ENCODE measurements at regions not wholly inside any gene's neighbourhood (a gene's known extent, or its start where the extent isn't known, plus 50 kb on each side); places are given as distances from the start of the nearest gene placed in this dataset.

GRCh38 chr3:15858547-15859506 is 61.0 kb upstream of the ANKRD28 start:
- Histone ChIP-seq H3K27ac (ENCODE audit: control insufficient read depth, insufficient read depth) (peak overlapping the region; percentile 78), H2AFZ (ENCODE audit: control insufficient read depth, low read depth, low read length) (peak overlapping the region; percentile 81), H3K36me3 (ENCODE audit: control insufficient read depth in 2 of 2, insufficient read depth in 2 of 2, low read length in 1 of 2) (no peaks in the 10 kb centered on the region), H4K20me1 (ENCODE audit: control insufficient read depth, insufficient read depth) (no peaks in the 10 kb centered on the region), H3K9me3 (replicated peaks; ENCODE audit: control insufficient read depth, insufficient read depth, low read length) (no peaks in the 10 kb centered on the region; the same call in 1 of the 3 replicates), H3K79me2 (ENCODE audit: control insufficient read depth, insufficient read depth, low read length) (peaks cover 46% of the 10 kb centered on the region), H3K4me2 (ENCODE audit: control insufficient read depth, insufficient read depth) (peak overlapping the region; percentile 92), H3K4me3 (peak overlapping the region; percentile 86), H3K4me1 (ENCODE audit: control insufficient read depth, insufficient read depth, low read length) (0 out of 2 replicates have a peak, but pooled peaks cover 3% of the 10 kb centered on the region), H3K27me3 (replicated peaks in 1 of 2; ENCODE audit: control insufficient read depth in 2 of 2, insufficient read depth in 2 of 2, low read length in 1 of 2) (no peaks in the 10 kb centered on the region), H3K9ac (ENCODE audit: control insufficient read depth, insufficient read depth, low read length) (peak overlapping the region; percentile 75)
- FAIRE-seq (no peak), ATAC-seq (peak; percentile 77), DNase-seq (ENCODE audit: low read depth, low spot score) (peak; percentile 26)
- 4% methylated on average over 66 of the region's 70 CpGs for WGBS (ENCODE audit: insufficient coverage, insufficient replicate concordance, low lambda C conversion rate, missing lambda C conversion rate)
- BruUV-seq (replicated peaks) = no TSS peak
- in situ Hi-C loops (cut with MboI) = no loop called here
- SMC1A ChIA-PET (ENCODE audit: uncharacterized antibody, unreplicated experiment) = interaction anchor here (1.3 kb wide), 1 partner anchor 9 kb away, joined by 3 read pairs; no protein-coding TSS in a partner anchor
- CTCF ChIA-PET = interaction anchor here (1.0 kb wide), 1 partner anchor 43 kb away, joined by 3 read pairs; no protein-coding TSS in a partner anchor
- intact Hi-C loops (cut with micrococcal nuclease; ENCODE audit: unreplicated experiment) = loop anchor here (1.0 to 5.0 kb wide), 3 partner anchors 43 to 653 kb away; partner anchors contain the start of gene RFTN1
- RAD21 ChIA-PET (ENCODE audit: unreplicated experiment) = interaction anchor here (0.5 to 1.0 kb wide), 3 partner anchors 42 to 110 kb away, joined by 3 to 4 read pairs (median 3); no protein-coding TSS in a partner anchor
- POLR2A ChIA-PET = no interaction called here
- TF ChIP-seq IKZF2 (IDR thresholded peaks at IDR 0.05) (0 out of 4 replicates have a peak, but pooled peaks of 1 of the 2 experiments have one; percentile 15), CBX3 (IDR thresholded peaks at IDR 0.05; ENCODE audit: borderline replicate concordance, low read depth) (no peak), E2F8 (IDR thresholded peaks at IDR 0.05; ENCODE audit: low read depth, partially characterized antibody) (no peak), FOS (IDR thresholded peaks at IDR 0.05; ENCODE audit: borderline replicate concordance, extremely low read depth, insufficient read length) (no peak), CREM (IDR thresholded peaks at IDR 0.05; ENCODE audit: low read depth) (peak; percentile 43; the same call in 1 of the 2 replicates), MXI1 (IDR thresholded peaks at IDR 0.05; ENCODE audit: low read depth, low read length) (peak; percentile 65), TCF12 (IDR thresholded peaks at IDR 0.05; ENCODE audit: low read depth, low read length) (peak; percentile 91), NR2C1 (IDR thresholded peaks at IDR 0.05) (peak; percentile 84), CBFB (IDR thresholded peaks at IDR 0.05; ENCODE audit: low read depth) (no peak), MEF2B (IDR thresholded peaks at IDR 0.05; ENCODE audit: partially characterized antibody, poor library complexity, severe bottlenecking) (peak; percentile 16), NRF1 (conservative IDR thresholded peaks at IDR 0.05; ENCODE audit: low read depth, low read length) (no peak), RUNX3 (IDR thresholded peaks at IDR 0.05; ENCODE audit: low read length) (peak; percentile 29; the same call in 1 of the 2 replicates), ESRRA (IDR thresholded peaks at IDR 0.05; ENCODE audit: low read length) (peak; percentile 31; the same call in 1 of the 2 replicates), GATAD2B (conservative IDR thresholded peaks at IDR 0.05; ENCODE audit: low read depth) (peak; percentile 86), BCLAF1 (IDR thresholded peaks at IDR 0.05) (no peak)

Data from GM12878 (cell line).